ENCODE measurements at regions not wholly inside any gene's neighbourhood (a gene's known extent, or its start where the extent isn't known, plus 50 kb on each side); places are given as distances from the start of the nearest gene placed in this dataset.

GRCh38 chr1:39105841-39106765 is 80.0 kb downstream of the NDUFS5 start:
- Histone ChIP-seq H3K4me1 (ENCODE audit: control insufficient read depth, extremely low read depth, insufficient read depth, low read length) (peaks cover 62% of the 10 kb centered on the region), H3K9ac (replicated peaks; ENCODE audit: extremely low read depth, insufficient read depth, low read length) (peak overlapping the region; percentile 81), H3K9me3 (replicated peaks; ENCODE audit: control insufficient read depth, insufficient read depth, low read length) (no peaks in the 10 kb centered on the region), H3K79me2 (ENCODE audit: control insufficient read depth, insufficient read depth, low read length) (peaks cover 76% of the 10 kb centered on the region), H3K9me1 (replicated peaks; ENCODE audit: control insufficient read depth, extremely low read depth, insufficient read depth, low read length) (no peaks in the 10 kb centered on the region), H3K27me3 (ENCODE audit: control insufficient read depth in 2 of 2, insufficient read depth in 2 of 2, low read length in 2 of 2) (no peaks in the 10 kb centered on the region), H3K4me3 (replicated peaks in 1 of 3; ENCODE audit: insufficient read depth in 1 of 3, low read depth in 1 of 3, low read length in 3 of 3) (peak overlapping the region; percentile 70 to 79 (median 77)), H3K27ac (ENCODE audit: insufficient read depth, low read depth, low read length) (peak overlapping the region; percentile 82), H4K20me1 (replicated peaks; ENCODE audit: control insufficient read depth, extremely low read depth, insufficient read depth, low read length) (no peaks in the 10 kb centered on the region), H3K36me3 (ENCODE audit: control insufficient read depth in 2 of 2, extremely low read depth in 1 of 2, insufficient read depth in 2 of 2, low read length in 2 of 2) (no peaks in the 10 kb centered on the region), H3K4me2 (ENCODE audit: insufficient read depth, low read length) (peak overlapping the region; percentile 92), H2AFZ (ENCODE audit: low read depth, low read length) (no peak overlapping the region)
- TF ChIP-seq MYC (IDR thresholded peaks at IDR 0.05; ENCODE audit: low read depth, low read length): no peak
- no peak for TF ChIP-seq FOS (IDR thresholded peaks at IDR 0.05; ENCODE audit: borderline replicate concordance, insufficient read depth, low read length)
- TF ChIP-seq JUN (IDR thresholded peaks at IDR 0.05; ENCODE audit: borderline replicate concordance, insufficient read depth, insufficient read length, low read depth): no peak
- no peak for TF ChIP-seq CTCF (IDR thresholded peaks at IDR 0.05; ENCODE audit: extremely low read depth in 1 of 2, insufficient read depth in 1 of 2, low read depth in 1 of 2, low read length in 2 of 2)
- TF ChIP-seq GATA2 (IDR thresholded peaks at IDR 0.05; ENCODE audit: insufficient read depth, insufficient read length, low read depth, low read length): no peak
- peak; percentile 66 for TF ChIP-seq POLR2AphosphoS5 (IDR thresholded peaks at IDR 0.05; ENCODE audit: insufficient read depth, low read depth, low read length)
- TF ChIP-seq EZH2 (IDR thresholded peaks at IDR 0.05; ENCODE audit: borderline replicate concordance, low read depth, low read length, severe bottlenecking): no peak
- no peak for TF ChIP-seq MAX (IDR thresholded peaks at IDR 0.05; ENCODE audit: insufficient read depth, insufficient read length)
- peak; percentile 66 for TF ChIP-seq POLR2A (IDR thresholded peaks at IDR 0.05; ENCODE audit: low read depth, low read length)
- peak; percentile 85 for FAIRE-seq
- BruUV-seq (replicated peaks): TSS peak; percentile 12
- intact Hi-C loops (cut with micrococcal nuclease): loop anchor here (2.0 to 5.0 kb wide), 2 partner anchors 53 to 291 kb away; no protein-coding TSS in a partner anchor
- ChIA-PET POLR2A (interaction anchor here (1.0 kb wide), 1 partner anchor 27 kb away, joined by 3 read pairs; no protein-coding TSS in a partner anchor), CTCF (interaction anchor here (0.7 to 7.0 kb wide), 8 partner anchors 15 to 153 kb away, joined by 3 to 82 read pairs (median 8); no protein-coding TSS in a partner anchor)
- peak; percentile 76 for DNase-seq (ENCODE audit: low read depth, low spot score)
- dilution Hi-C loops (cut with MboI; ENCODE audit: extremely low pct_ligation_motif_present, low sequenced_read_pairs): no loop called here

All from endothelial cell of umbilical vein (primary cell).